Superior temporal gyrus (tissue), 1 donor: ENCODE measurements at regions not wholly inside any gene's neighbourhood (a gene's known extent, or its start where the extent isn't known, plus 50 kb on each side); places are given as distances from the start of the nearest gene placed in this dataset.
"Not testable (repeated sequence)": the region's sequence is repeated elsewhere in the genome, so short reads cannot be mapped to it uniquely, and the experiment has no call there.

Experiments
- DNase-seq: peaks from one replicate; pipeline ENCODE4 v3.0.0-alpha.2; 2016; ENCODE audit errors: extremely low spot score

- not testable (repeated sequence) for DNase-seq
Measured at GRCh38 chr2:138386191-138386590, 115.4 kb upstream of the SPOPL start.

GRCh38 chr2:138389063-138389462 lies 112.5 kb upstream of the SPOPL start:
- DNase-seq, result no peak

GRCh38 chr2:138390316-138390945 lies 111.1 kb upstream of the SPOPL start:
- DNase-seq, result no peak

- no peak for DNase-seq
Measured at GRCh38 chr2:138391946-138392345, 109.6 kb upstream of the SPOPL start.

- DNase-seq, result no peak
Measured at GRCh38 chr2:138395565-138396306, 105.8 kb upstream of the SPOPL start.

GRCh38 chr2:138396843-138397242 lies 104.7 kb upstream of the SPOPL start:
- DNase-seq, result no peak

GRCh38 chr2:138403431-138403927 lies 98.1 kb upstream of the SPOPL start:
- no peak for DNase-seq

- no peak for DNase-seq
Measured at GRCh38 chr2:138414014-138414413, 87.6 kb upstream of the SPOPL start.

- no peak for DNase-seq
Measured at GRCh38 chr2:138415985-138416384, 85.6 kb upstream of the SPOPL start.

- DNase-seq, result no peak
Measured at GRCh38 chr2:138418453-138418852, 83.1 kb upstream of the SPOPL start.

GRCh38 chr2:138421315-138421970 lies 80.1 kb upstream of the SPOPL start:
- no peak for DNase-seq

GRCh38 chr2:138421971-138422335 lies 79.6 kb upstream of the SPOPL start:
- DNase-seq, result no peak

GRCh38 chr2:138423198-138423597 lies 78.4 kb upstream of the SPOPL start:
- DNase-seq, result no peak

GRCh38 chr2:138423745-138424144 lies 77.8 kb upstream of the SPOPL start:
- no peak for DNase-seq

GRCh38 chr2:138424436-138425140 lies 77.0 kb upstream of the SPOPL start:
- DNase-seq, result no peak

- DNase-seq, result not testable (repeated sequence)
Measured at GRCh38 chr2:138426116-138426515, 75.5 kb upstream of the SPOPL start.

GRCh38 chr2:138428710-138429440 lies 72.7 kb upstream of the SPOPL start:
- no peak for DNase-seq

GRCh38 chr2:138430181-138430580 lies 71.4 kb upstream of the SPOPL start:
- DNase-seq, result no peak

GRCh38 chr2:138432971-138433370 lies 68.6 kb upstream of the SPOPL start:
- peak; percentile 46 for DNase-seq

- DNase-seq, result no peak
Measured at GRCh38 chr2:138433995-138434951, 67.3 kb upstream of the SPOPL start.
